SK-N-SH (cell line): ENCODE measurements at regions not wholly inside any gene's neighbourhood (a gene's known extent, or its start where the extent isn't known, plus 50 kb on each side); places are given as distances from the start of the nearest gene placed in this dataset.
A peak's percentile ranks its signal among the peaks of the same experiment; 100 is the strongest.

Experiments
- CTCF ChIA-PET: fragments of 300-600, 350-600 bp; formaldehyde crosslinking; extraction: SDS; loops from one replicate; lab custom pipeline; 2021; lab: Yijun Ruan, JAX
- POLR2A ChIA-PET: fragments of 350-600 bp; sonication (Branson Sonifier 250); formaldehyde crosslinking; extraction: SDS; loops from one replicate; lab custom pipeline; 2020; ENCODE audit warnings: antibody characterized with exemption, inconsistent platforms; lab: Yijun Ruan, JAX
- DNase-seq: peaks from one replicate; pipeline ENCODE4 v3.0.0; 2012
- H2AFZ ChIP-seq: fragments of 200-600 bp; sonication (generic); 2 replicates; pipeline ENCODE4 v1.8.1; 2016; ENCODE audit warnings: antibody characterized with exemption, mild to moderate bottlenecking, low read depth
- H3F3A ChIP-seq: fragments of 200-600 bp; sonication (generic); replicated peaks from 2 replicates; pipeline ENCODE3; 2016; ENCODE audit warnings: antibody characterized with exemption, mild to moderate bottlenecking; ENCODE audit not compliant: insufficient read depth
- H3K27ac ChIP-seq, 2 experiments: fragments of 200-500 bp in 1 of 2; fragments of 200-600 bp in 1 of 2; sonication (Bioruptor generic) in 1 of 2; sonication (generic), shearing (Covaris generic) in 1 of 2; 2 replicates each; pipeline versions ENCODE4 v1.5.1 to v1.6.1; 2014 to 2016; ENCODE audit warnings: low read depth in 2 of 2, inconsistent platforms in 1 of 2, low read length in 1 of 2, mild to moderate bottlenecking in 1 of 2, mixed read lengths in 1 of 2
- H3K27me3 ChIP-seq: fragments of 200-600 bp; sonication (generic), shearing (Covaris generic); 2 replicates; pipeline ENCODE4 v1.6.1; 2016; ENCODE audit warnings: mixed run types; ENCODE audit not compliant: insufficient read depth
- H3K36me3 ChIP-seq, 2 experiments: fragments of 200-500 bp in 1 of 2; fragments of 200-600 bp in 1 of 2; sonication (Bioruptor generic) in 1 of 2; sonication (generic) in 1 of 2; replicated peaks in 1 of 2; 2 replicates each; pipeline versions ENCODE3 to v1.5.1; 2014 to 2016; ENCODE audit warnings: low read length in 1 of 2, mild to moderate bottlenecking in 1 of 2; ENCODE audit not compliant: insufficient read depth in 2 of 2, control insufficient read depth in 1 of 2
- H3K4me1 ChIP-seq, 2 experiments: fragments of 200-500 bp in 1 of 2; fragments of 200-600 bp in 1 of 2; sonication (Bioruptor generic) in 1 of 2; sonication (generic), shearing (Covaris generic) in 1 of 2; 2 replicates each; pipeline versions ENCODE4 v1.5.1 to v1.6.1; 2014 to 2016; ENCODE audit warnings: low read depth in 1 of 2, low read length in 1 of 2, mixed run types in 1 of 2; ENCODE audit not compliant: insufficient read depth in 2 of 2, control insufficient read depth in 1 of 2
- H3K4me2 ChIP-seq: fragments of 200-600 bp; sonication (generic), shearing (Covaris generic); 2 replicates; pipeline ENCODE4 v1.6.1; 2017; ENCODE audit warnings: mixed run types
- H3K4me3 ChIP-seq, 2 experiments: fragments of 200-500 bp in 1 of 2; fragments of 200-600 bp in 1 of 2; sonication (Bioruptor generic) in 1 of 2; sonication (generic), shearing (Covaris generic) in 1 of 2; 2 replicates each; pipeline versions ENCODE4 v1.5.1 to v1.8.1; 2014 to 2016; ENCODE audit warnings: low read depth in 2 of 2, inconsistent platforms in 1 of 2, low read length in 1 of 2, mild to moderate bottlenecking in 1 of 2, mixed read lengths in 1 of 2, moderate library complexity in 1 of 2
- H3K79me2 ChIP-seq: fragments of 200-600 bp; sonication (generic); 2 replicates; pipeline ENCODE4 v1.8.1; 2017; ENCODE audit warnings: mild to moderate bottlenecking; ENCODE audit not compliant: insufficient read depth
- H3K9ac ChIP-seq: fragments of 200-600 bp; sonication (generic); 2 replicates; pipeline ENCODE4 v1.6.1; 2017; ENCODE audit warnings: mixed run types
- H3K9me2 ChIP-seq: fragments of 200-600 bp; sonication (generic); 2 replicates; pipeline ENCODE4 v1.6.1; 2017; ENCODE audit warnings: mixed run types
- H3K9me3 ChIP-seq: fragments of 200-600 bp; sonication (generic); 2 replicates; pipeline ENCODE4 v1.6.1; 2017; ENCODE audit warnings: mixed run types, mild to moderate bottlenecking, moderate library complexity
- H4K20me1 ChIP-seq: fragments of 200-600 bp; sonication (generic); 2 replicates; pipeline ENCODE4 v1.6.1; 2017; ENCODE audit warnings: mild to moderate bottlenecking, mixed run types; ENCODE audit not compliant: insufficient read depth
- FOSL2 ChIP-seq: IDR thresholded peaks from 2 replicates; pipeline ENCODE4 v1.4.0; 2012; ENCODE audit warnings: low read depth, mild to moderate bottlenecking, moderate library complexity, borderline replicate concordance
- NFIC ChIP-seq: IDR thresholded peaks from 2 replicates; pipeline ENCODE4 v1.4.0; 2012; ENCODE audit warnings: borderline replicate concordance
- RAD21 ChIP-seq: IDR thresholded peaks from 2 replicates; pipeline ENCODE4 v1.6.1; 2012; ENCODE audit warnings: mild to moderate bottlenecking, low read length
- RXRA ChIP-seq: IDR thresholded peaks from 2 replicates; pipeline ENCODE4 v1.4.0; 2012; ENCODE audit warnings: low read depth, mild to moderate bottlenecking, borderline replicate concordance
- SIN3A ChIP-seq: IDR thresholded peaks from 2 replicates; pipeline ENCODE4 v1.6.1; 2012; ENCODE audit warnings: low read depth, mild to moderate bottlenecking, low read length, moderate library complexity, borderline replicate concordance
- SMC3 ChIP-seq: IDR thresholded peaks from 2 replicates; pipeline ENCODE4 v1.6.1; 2012; ENCODE audit warnings: low read depth, low read length, improper control_type of control experiment
- TAF1 ChIP-seq: IDR thresholded peaks from 2 replicates; pipeline ENCODE4 v1.6.1; 2012; ENCODE audit warnings: low read depth, mild to moderate bottlenecking, low read length, moderate library complexity, borderline replicate concordance
- WGBS: methylation state at CpG from one replicate; pipeline ENCODE4 v1.1.6; 2017; ENCODE audit warnings: low lambda C conversion rate; 5-methylcytosine and 5-hydroxymethylcytosine counted together
- TF ChIP-seq, protein P1 (sequence below): IDR thresholded peaks from 2 replicates; pipeline ENCODE4 v1.4.0; 2012; ENCODE audit warnings: low read depth, borderline replicate concordance
- TF ChIP-seq, protein P2 (sequence below): IDR thresholded peaks from 2 replicates; pipeline ENCODE4 v1.4.0; 2012; ENCODE audit warnings: low read depth
- TF ChIP-seq, protein P3 (sequence below): fragments of 200-600 bp; sonication (generic); IDR thresholded peaks from 2 replicates; pipeline ENCODE4 v1.6.1; 2017; ENCODE audit warnings: antibody characterized with exemption, mild to moderate bottlenecking, moderate library complexity
- TF ChIP-seq, protein P4 (sequence below): fragments of 150-350 bp; IDR thresholded peaks from 2 replicates; pipeline ENCODE4 v1.6.1; 2017; ENCODE audit warnings: antibody characterized with exemption, low read length, low read depth, borderline replicate concordance

DNA sequence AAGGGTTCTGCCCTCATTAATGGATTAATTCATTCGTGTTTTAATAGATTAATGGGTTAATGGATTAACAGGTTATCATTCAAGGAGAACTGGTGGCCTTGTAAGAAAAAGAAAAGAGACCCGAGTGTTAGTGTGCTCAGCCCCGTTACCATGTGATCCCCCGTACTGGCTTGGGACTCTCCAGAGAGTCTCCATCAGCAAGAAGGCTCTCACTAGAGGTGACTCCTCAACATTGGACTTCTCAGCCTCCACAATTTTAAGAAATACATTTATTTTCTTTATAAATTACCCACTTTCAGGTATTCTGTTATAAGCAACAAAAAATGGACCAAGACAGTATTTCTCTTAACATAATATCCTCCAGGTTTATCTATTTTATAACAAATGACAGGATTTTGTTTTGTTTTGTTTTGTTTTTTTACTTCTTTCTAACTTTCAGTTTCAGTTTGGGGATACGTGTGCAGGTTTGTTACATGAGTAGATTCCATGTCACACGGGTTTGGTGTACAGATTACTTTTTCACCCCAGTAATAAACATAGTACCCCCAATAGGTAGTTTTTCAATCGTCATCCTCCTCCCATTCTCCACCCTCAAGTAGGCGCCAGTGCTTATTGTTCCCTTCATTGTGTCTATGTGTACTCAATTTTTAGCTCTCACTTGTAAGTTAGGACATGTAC lies 456.1 kb downstream of the DNAH5 start:
- H3K4me3 ChIP-seq: peak overlapping the region in 1 of 2 experiments; percentile 28; a peak in 3 of 4 replicates
- TF ChIP-seq FOSL2: no peak
- TF ChIP-seq, protein P1, sequence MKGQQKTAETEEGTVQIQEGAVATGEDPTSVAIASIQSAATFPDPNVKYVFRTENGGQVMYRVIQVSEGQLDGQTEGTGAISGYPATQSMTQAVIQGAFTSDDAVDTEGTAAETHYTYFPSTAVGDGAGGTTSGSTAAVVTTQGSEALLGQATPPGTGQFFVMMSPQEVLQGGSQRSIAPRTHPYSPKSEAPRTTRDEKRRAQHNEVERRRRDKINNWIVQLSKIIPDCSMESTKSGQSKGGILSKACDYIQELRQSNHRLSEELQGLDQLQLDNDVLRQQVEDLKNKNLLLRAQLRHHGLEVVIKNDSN: no peak
- H3K9me2 ChIP-seq: no peaks in the 10 kb centered on the region
- no peaks in the 10 kb centered on the region for H3K4me1 ChIP-seq
- H3K9ac ChIP-seq: no peak overlapping the region
- H3K27me3 ChIP-seq: no peaks in the 10 kb centered on the region
- no peaks in the 10 kb centered on the region for H4K20me1 ChIP-seq
- no peaks in the 10 kb centered on the region for H3K9me3 ChIP-seq
- peak overlapping the region; percentile 23; the same call in 1 of the 2 replicates for H3K4me2 ChIP-seq
- ChIA-PET POLR2A (no interaction called here), CTCF (no interaction called here)
- 11% methylated on average over 8 of the region's 8 CpGs for WGBS
- no peak overlapping the region for H3K27ac ChIP-seq
- no peak for DNase-seq
- no peaks in the 10 kb centered on the region for H3F3A ChIP-seq
- H3K79me2 ChIP-seq: no peaks in the 10 kb centered on the region
- H2AFZ ChIP-seq: no peak overlapping the region
- H3K36me3 ChIP-seq: no peaks in the 10 kb centered on the region

DNA sequence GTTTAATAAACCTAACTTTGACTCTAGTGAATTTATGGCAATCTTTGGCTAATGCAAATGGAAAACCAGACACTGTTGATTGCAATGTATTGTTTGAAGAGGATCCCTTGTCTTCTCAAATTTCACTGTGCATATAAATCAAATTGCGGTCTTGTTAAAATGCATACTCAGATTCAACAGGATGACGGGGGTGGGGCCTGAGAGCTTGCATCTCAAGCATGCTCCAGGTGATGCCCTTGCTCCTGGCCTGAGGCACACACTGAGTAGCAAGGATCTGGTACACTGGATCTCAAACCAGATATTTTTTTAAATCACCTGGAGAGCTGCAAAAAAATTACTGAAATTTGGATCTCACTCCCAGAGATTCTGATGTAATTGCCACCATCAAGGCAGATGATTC lies 463.7 kb downstream of the DNAH5 start:
- DNase-seq: no peak
- Histone ChIP-seq H3K4me2 (no peak overlapping the region), H3K9ac (no peak overlapping the region), H3K9me2 (no peaks in the 10 kb centered on the region), H2AFZ (no peak overlapping the region), H3K4me1 (no peaks in the 10 kb centered on the region), H3K9me3 (no peaks in the 10 kb centered on the region)
- CTCF ChIA-PET: interaction anchor here (1.4 kb wide), 1 partner anchor 16 kb away, joined by 4 read pairs; no protein-coding TSS in a partner anchor
- no peak for TF ChIP-seq SIN3A
- TF ChIP-seq, protein P2, sequence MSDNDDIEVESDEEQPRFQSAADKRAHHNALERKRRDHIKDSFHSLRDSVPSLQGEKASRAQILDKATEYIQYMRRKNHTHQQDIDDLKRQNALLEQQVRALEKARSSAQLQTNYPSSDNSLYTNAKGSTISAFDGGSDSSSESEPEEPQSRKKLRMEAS: no peak
- TF ChIP-seq, protein P1: no peak
- TF ChIP-seq RXRA: no peak
- TF ChIP-seq TAF1: no peak
- TF ChIP-seq, all 33 proteins: peak for 0
- H3K36me3 ChIP-seq: no peaks in the 10 kb centered on the region
- H3K27me3 ChIP-seq: no peaks in the 10 kb centered on the region; the same call in 1 of the 2 replicates
- H3K4me3 ChIP-seq: no peak overlapping the region
- 19% methylated on average over 2 of the region's 2 CpGs for whole genome bisulfite sequencing
- H3K27ac ChIP-seq: no peak overlapping the region
- no peaks in the 10 kb centered on the region for H3F3A ChIP-seq
- H3K79me2 ChIP-seq: no peaks in the 10 kb centered on the region
- no peaks in the 10 kb centered on the region for H4K20me1 ChIP-seq
- POLR2A ChIA-PET: no interaction called here

DNA sequence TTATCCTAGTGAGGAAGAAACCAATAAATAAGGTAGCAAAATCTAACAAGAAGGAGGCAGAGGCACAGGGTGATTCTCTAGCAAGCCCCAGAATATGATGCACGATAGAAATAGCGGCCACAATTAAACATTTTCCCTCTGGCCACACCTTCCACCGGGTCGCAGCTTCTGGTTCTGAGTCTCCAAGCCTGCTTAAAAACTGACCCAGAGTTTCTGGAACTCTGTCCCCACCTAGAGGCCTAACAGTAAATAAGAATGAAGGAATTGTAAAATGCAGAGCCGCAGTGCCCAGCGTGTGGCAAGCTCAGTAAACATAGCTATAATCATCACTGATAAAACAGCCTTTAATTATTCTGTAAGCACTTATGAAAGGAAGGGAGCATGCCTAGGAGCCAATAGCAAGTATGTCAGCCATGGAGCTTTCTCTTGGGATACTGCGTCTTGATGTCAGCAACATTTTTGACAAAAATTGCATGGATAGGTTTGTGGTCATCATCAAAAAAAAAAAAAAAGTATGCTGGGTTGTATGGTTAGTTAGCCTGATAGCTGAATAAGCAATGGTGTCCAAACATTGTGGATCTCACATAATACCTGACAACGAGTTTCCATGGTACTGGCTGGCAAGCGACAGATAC lies 465.5 kb downstream of the DNAH5 start:
- DNase-seq: peak; percentile 41
- no peak overlapping the region for H3K27ac ChIP-seq
- no peaks in the 10 kb centered on the region for H3K79me2 ChIP-seq
- H4K20me1 ChIP-seq: no peaks in the 10 kb centered on the region
- H3K9ac ChIP-seq: no peak overlapping the region
- H3K4me3 ChIP-seq: no peak overlapping the region
- H3K36me3 ChIP-seq: no peaks in the 10 kb centered on the region
- CTCF ChIA-PET: interaction anchor here (0.6 to 1.9 kb wide), 17 partner anchors 8 to 1455 kb away, joined by 3 to 10 read pairs (median 3); no protein-coding TSS in a partner anchor
- no peaks in the 10 kb centered on the region for H3K9me2 ChIP-seq
- POLR2A ChIA-PET: no interaction called here
- H3K4me1 ChIP-seq: no peaks in the 10 kb centered on the region
- no peak overlapping the region for H2AFZ ChIP-seq
- peaks cover 5% of the 10 kb centered on the region; the same call in 1 of the 2 replicates for H3K27me3 ChIP-seq
- TF ChIP-seq, protein P3, sequence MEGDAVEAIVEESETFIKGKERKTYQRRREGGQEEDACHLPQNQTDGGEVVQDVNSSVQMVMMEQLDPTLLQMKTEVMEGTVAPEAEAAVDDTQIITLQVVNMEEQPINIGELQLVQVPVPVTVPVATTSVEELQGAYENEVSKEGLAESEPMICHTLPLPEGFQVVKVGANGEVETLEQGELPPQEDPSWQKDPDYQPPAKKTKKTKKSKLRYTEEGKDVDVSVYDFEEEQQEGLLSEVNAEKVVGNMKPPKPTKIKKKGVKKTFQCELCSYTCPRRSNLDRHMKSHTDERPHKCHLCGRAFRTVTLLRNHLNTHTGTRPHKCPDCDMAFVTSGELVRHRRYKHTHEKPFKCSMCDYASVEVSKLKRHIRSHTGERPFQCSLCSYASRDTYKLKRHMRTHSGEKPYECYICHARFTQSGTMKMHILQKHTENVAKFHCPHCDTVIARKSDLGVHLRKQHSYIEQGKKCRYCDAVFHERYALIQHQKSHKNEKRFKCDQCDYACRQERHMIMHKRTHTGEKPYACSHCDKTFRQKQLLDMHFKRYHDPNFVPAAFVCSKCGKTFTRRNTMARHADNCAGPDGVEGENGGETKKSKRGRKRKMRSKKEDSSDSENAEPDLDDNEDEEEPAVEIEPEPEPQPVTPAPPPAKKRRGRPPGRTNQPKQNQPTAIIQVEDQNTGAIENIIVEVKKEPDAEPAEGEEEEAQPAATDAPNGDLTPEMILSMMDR: peak; percentile 69
- peak; percentile 75 for TF ChIP-seq RAD21
- TF ChIP-seq NFIC: no peak
- TF ChIP-seq SMC3: peak; percentile 34
- TF ChIP-seq, protein P4, sequence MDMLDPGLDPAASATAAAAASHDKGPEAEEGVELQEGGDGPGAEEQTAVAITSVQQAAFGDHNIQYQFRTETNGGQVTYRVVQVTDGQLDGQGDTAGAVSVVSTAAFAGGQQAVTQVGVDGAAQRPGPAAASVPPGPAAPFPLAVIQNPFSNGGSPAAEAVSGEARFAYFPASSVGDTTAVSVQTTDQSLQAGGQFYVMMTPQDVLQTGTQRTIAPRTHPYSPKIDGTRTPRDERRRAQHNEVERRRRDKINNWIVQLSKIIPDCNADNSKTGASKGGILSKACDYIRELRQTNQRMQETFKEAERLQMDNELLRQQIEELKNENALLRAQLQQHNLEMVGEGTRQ: no peak
- no peak overlapping the region for H3K4me2 ChIP-seq
- WGBS: 11% methylated on average over 9 of the region's 9 CpGs
- no peaks in the 10 kb centered on the region for H3K9me3 ChIP-seq
- H3F3A ChIP-seq: no peaks in the 10 kb centered on the region
